Sciatic nerve (tissue), 2 donors: ENCODE measurements at regions not wholly inside any gene's neighbourhood (a gene's known extent, or its start where the extent isn't known, plus 50 kb on each side); places are given as distances from the start of the nearest gene placed in this dataset.

Experiments used
- ATAC-seq: fragments of 200-7000 bp; cut with Tn5 transposase; one replicate; pipeline ENCODE4 v1.9.1; 2020; ENCODE audit warnings: mild to moderate bottlenecking, moderate library complexity
- DNase-seq: peaks from one replicate; pipeline ENCODE4 v3.0.0-alpha.2; 2020; ENCODE audit warnings: low spot score
- intact Hi-C: fragments of 100-400 bp; cut with DNase I; formaldehyde crosslinking; loops from one replicate; pipeline ENCODE4 v1.14.2; 2022
- donor health status: DM: no; HTN: no; CAD: no.
- donor health status: DM: no; HTN: no; CAD: no.

GRCh38 chr3:165393461-165393860 is 197.3 kb upstream of the SLITRK3 start:
- no peak for DNase-seq
- intact Hi-C loops = no loop called here
- ATAC-seq = no peak

- intact Hi-C loops = no loop called here
- DNase-seq (no peak), ATAC-seq (no peak)
These were observed 194.0 kb upstream of the SLITRK3 start for GRCh38 chr3:165390166-165390565.

- intact Hi-C loops = no loop called here
- DNase-seq (no peak), ATAC-seq (no peak)
These were observed 193.5 kb upstream of the SLITRK3 start for GRCh38 chr3:165389653-165390052.

- no peak for ATAC-seq
These were observed 192.9 kb upstream of the SLITRK3 start for GRCh38 chr3:165389064-165389463.

GRCh38 chr3:165383381-165383780 is 187.2 kb upstream of the SLITRK3 start:
- ATAC-seq = no peak
- no peak for DNase-seq
- intact Hi-C loops = no loop called here

More at GRCh38 chr3:165389064-165389463, 192.9 kb upstream of the SLITRK3 start:
- DNase-seq = no peak
- intact Hi-C loops = no loop called here

GRCh38 chr3:165382672-165383071 is 186.5 kb upstream of the SLITRK3 start:
- intact Hi-C loops = no loop called here
- ATAC-seq = no peak
- DNase-seq = no peak

GRCh38 chr3:165378761-165379160 is 182.6 kb upstream of the SLITRK3 start:
- DNase-seq = no peak
- intact Hi-C loops = no loop called here

GRCh38 chr3:165359005-165359404 is 162.8 kb upstream of the SLITRK3 start:
- DNase-seq (no peak), ATAC-seq (no peak)
- intact Hi-C loops = no loop called here

More at GRCh38 chr3:165378761-165379160, 182.6 kb upstream of the SLITRK3 start:
- no peak for ATAC-seq

- ATAC-seq = no peak
- no peak for DNase-seq
- intact Hi-C loops = no loop called here
These were observed 159.1 kb upstream of the SLITRK3 start for GRCh38 chr3:165355316-165355715.

GRCh38 chr3:165347526-165347925 is 151.3 kb upstream of the SLITRK3 start:
- no peak for DNase-seq
- no peak for ATAC-seq
- intact Hi-C loops = no loop called here

GRCh38 chr3:165346503-165346902 is 150.3 kb upstream of the SLITRK3 start:
- DNase-seq (no peak), ATAC-seq (no peak)
- intact Hi-C loops = no loop called here

- ATAC-seq = no peak
- no peak for DNase-seq
- intact Hi-C loops = no loop called here
These were observed 147.0 kb upstream of the SLITRK3 start for GRCh38 chr3:165343185-165343584.

GRCh38 chr3:165339753-165340152 is 143.6 kb upstream of the SLITRK3 start:
- DNase-seq = no peak
- intact Hi-C loops = no loop called here
- ATAC-seq = no peak

GRCh38 chr3:165336786-165337185 is 140.6 kb upstream of the SLITRK3 start:
- intact Hi-C loops = no loop called here
- no peak for ATAC-seq
- DNase-seq = no peak
